ENCODE measurements at regions not wholly inside any gene's neighbourhood (a gene's known extent, or its start where the extent isn't known, plus 50 kb on each side); places are given as distances from the start of the nearest gene placed in this dataset.

- TF ChIP-seq POLR2A (IDR thresholded peaks at IDR 0.05; ENCODE audit: low read depth, low read length) (no peak), POLR2AphosphoS5 (IDR thresholded peaks at IDR 0.05; ENCODE audit: low read depth, low read length) (no peak)
Observed at GRCh38 chr6:80501636-80502035, 395.2 kb downstream of the BCKDHB start.
